Tibial nerve (tissue), 4 donors: ENCODE measurements at regions not wholly inside any gene's neighbourhood (a gene's known extent, or its start where the extent isn't known, plus 50 kb on each side); places are given as distances from the start of the nearest gene placed in this dataset.

Source experiments
- EP300 ChIP-seq, 2 donors: sonication (generic); formaldehyde crosslinking; IDR thresholded peaks; one replicate each; pipeline ENCODE4 v1.6.1; 2017; ENCODE audit warnings: antibody characterized with exemption in 2 of 2, mild to moderate bottlenecking in 1 of 2
- POLR2A ChIP-seq, 2 donors: fragments of 450-650 bp; IDR thresholded peaks; one replicate each; pipeline ENCODE4 v1.6.1; 2017; ENCODE audit warnings: antibody characterized with exemption in 2 of 2, mild to moderate bottlenecking in 2 of 2, moderate library complexity in 2 of 2
- TF ChIP-seq, protein P1 (sequence below), 5 experiments: fragments of 200-600 bp in 3 of 5; fragments of 450-650 bp in 2 of 5; sonication (generic) in 3 of 5; IDR thresholded peaks; one replicate each; pipeline ENCODE4 v1.5.1; 2016 to 2019; ENCODE audit warnings: antibody characterized with exemption in 5 of 5, mild to moderate bottlenecking in 3 of 5, moderate library complexity in 2 of 5

DNA sequence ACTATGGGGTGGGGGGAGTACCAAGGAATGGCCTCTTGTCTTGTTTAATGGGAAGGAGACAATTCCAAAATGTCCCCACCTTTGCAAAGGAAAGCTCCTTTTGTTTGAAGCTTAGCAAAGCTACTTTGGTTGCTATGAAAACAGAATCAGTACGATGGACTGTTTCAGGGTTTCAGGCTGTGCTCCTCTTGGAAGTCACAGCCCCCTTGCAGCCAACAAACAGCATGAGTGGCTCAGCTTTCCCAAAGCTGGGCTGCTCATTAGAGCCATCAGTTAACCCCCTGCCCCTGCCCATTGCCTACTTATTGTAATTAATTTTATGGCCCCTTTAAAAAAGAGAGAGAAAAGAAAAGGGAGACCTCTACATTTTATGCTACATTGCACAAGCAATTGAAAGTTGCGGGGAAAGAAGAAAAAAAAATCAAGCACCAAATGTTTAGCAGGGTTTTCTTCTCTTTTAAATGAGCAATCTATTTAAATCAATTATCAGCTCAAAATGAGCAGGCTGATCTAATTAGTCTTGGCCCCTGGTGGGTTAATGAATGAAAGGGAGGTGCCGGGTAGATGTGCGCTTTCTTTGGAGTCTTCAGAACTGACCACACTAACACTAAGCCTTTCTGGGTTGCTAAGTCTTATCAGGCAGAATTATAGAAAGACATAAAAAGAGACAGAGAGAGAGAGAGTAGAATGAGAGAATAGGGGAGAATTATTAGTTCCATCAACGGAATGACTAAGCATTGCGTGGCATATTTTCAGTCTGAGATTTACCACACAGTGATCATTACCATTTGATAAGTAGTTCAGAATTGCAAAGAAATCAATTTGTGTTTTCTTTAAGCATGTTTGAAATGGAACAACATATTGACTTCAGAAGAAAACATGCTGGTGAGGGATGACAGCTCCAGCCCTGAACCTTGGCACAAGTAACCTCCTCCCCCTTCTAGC, 284.9 kb downstream of the INSIG2 start:
- TF ChIP-seq, protein P1, sequence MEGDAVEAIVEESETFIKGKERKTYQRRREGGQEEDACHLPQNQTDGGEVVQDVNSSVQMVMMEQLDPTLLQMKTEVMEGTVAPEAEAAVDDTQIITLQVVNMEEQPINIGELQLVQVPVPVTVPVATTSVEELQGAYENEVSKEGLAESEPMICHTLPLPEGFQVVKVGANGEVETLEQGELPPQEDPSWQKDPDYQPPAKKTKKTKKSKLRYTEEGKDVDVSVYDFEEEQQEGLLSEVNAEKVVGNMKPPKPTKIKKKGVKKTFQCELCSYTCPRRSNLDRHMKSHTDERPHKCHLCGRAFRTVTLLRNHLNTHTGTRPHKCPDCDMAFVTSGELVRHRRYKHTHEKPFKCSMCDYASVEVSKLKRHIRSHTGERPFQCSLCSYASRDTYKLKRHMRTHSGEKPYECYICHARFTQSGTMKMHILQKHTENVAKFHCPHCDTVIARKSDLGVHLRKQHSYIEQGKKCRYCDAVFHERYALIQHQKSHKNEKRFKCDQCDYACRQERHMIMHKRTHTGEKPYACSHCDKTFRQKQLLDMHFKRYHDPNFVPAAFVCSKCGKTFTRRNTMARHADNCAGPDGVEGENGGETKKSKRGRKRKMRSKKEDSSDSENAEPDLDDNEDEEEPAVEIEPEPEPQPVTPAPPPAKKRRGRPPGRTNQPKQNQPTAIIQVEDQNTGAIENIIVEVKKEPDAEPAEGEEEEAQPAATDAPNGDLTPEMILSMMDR (IDR thresholded peaks at IDR 0.05): no peak
- no peak for TF ChIP-seq POLR2A (IDR thresholded peaks at IDR 0.05)
- no peak for TF ChIP-seq EP300 (IDR thresholded peaks at IDR 0.05)
